ENCODE measurements at regions not wholly inside any gene's neighbourhood (a gene's known extent, or its start where the extent isn't known, plus 50 kb on each side); places are given as distances from the start of the nearest gene placed in this dataset.

- TF ChIP-seq CTCF (conservative IDR thresholded peaks at IDR 0.05; ENCODE audit: low read depth, low read length) (no peak), EZH2 (IDR thresholded peaks at IDR 0.05; ENCODE audit: borderline replicate concordance, low read depth, low read length, poor library complexity, severe bottlenecking) (no peak)
Measured at GRCh38 chr3:110822971-110823370, 248.6 kb upstream of the NECTIN3 start.

Measured in A673 (cell line).